ENCODE measurements at regions not wholly inside any gene's neighbourhood (a gene's known extent, or its start where the extent isn't known, plus 50 kb on each side); places are given as distances from the start of the nearest gene placed in this dataset.
A peak's percentile ranks its signal among the peaks of the same experiment; 100 is the strongest.

DNA sequence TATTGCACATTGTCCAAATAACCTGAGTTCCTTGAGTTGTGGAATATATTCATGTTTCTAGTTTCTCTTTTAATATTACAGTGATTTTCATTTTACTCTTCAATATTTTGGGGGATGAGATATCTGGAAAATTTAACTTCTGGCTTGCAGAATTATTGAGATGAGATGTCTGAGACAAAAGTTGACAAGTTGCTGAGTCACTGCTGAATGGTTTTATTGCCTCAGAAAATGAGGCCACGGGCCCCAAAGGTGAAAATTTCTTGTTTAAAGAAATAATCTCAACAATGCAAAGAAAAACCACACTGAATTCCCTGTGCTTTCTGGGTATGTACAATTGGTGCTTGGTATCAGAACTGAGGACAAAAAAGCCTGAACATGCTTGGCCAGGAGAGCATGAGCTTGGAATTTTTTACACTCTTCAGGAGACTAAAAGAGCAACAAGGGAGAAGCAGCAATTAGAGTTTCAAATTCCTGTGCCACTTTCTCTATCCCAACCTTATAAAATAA is 129.2 kb upstream of the TOM1L1 start:
- peak overlapping the region; percentile 60 to 80 (median 69) for H3K27ac ChIP-seq
- WGBS, 2 donors, result 23 to 24% methylated on average over 1 of the region's 1 CpG
- TF ChIP-seq, protein P1, sequence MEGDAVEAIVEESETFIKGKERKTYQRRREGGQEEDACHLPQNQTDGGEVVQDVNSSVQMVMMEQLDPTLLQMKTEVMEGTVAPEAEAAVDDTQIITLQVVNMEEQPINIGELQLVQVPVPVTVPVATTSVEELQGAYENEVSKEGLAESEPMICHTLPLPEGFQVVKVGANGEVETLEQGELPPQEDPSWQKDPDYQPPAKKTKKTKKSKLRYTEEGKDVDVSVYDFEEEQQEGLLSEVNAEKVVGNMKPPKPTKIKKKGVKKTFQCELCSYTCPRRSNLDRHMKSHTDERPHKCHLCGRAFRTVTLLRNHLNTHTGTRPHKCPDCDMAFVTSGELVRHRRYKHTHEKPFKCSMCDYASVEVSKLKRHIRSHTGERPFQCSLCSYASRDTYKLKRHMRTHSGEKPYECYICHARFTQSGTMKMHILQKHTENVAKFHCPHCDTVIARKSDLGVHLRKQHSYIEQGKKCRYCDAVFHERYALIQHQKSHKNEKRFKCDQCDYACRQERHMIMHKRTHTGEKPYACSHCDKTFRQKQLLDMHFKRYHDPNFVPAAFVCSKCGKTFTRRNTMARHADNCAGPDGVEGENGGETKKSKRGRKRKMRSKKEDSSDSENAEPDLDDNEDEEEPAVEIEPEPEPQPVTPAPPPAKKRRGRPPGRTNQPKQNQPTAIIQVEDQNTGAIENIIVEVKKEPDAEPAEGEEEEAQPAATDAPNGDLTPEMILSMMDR (IDR thresholded peaks at IDR 0.05), result no peak

DNA sequence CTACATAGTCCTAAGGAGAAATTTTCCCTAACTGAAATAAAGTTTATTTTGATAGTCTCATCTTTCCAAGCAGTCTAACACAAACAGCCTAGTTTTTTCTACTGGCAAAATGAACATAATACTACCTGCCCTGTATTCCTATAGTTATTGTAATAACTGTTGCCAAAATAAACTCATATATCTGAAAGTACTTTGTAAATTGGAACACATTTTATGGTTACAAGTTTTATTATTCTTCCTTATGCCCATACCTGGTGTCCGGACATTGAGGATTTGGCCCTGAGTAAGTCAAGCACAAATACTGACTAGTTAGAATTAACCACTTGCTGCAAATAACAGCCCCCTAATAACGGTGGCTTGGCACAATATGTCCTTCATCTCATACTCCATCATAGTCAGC is 120.4 kb upstream of the TOM1L1 start:
- no peak for DNase-seq
- 91 to 93% methylated on average over 2 of the region's 2 CpGs for WGBS, 2 donors
- intact Hi-C loops (cut with DNase I), result no loop called here
- Histone ChIP-seq H3K36me3 (no peaks in the 10 kb centered on the region), H3K9me3 (no peaks in the 10 kb centered on the region), H3K27me3 (no peaks in the 10 kb centered on the region), H3K4me3 (replicated peaks in 1 of 3) (no peak overlapping the region), H3K27ac (no peak overlapping the region), H3K4me1 (peaks cover 9 to 17% of the 10 kb centered on the region in 2 donors)
- no peak for TF ChIP-seq POLR2A (IDR thresholded peaks at IDR 0.05)
- TF ChIP-seq, protein P1 (IDR thresholded peaks at IDR 0.05), result no peak

More for the DNA sequence above, 129.2 kb upstream of the TOM1L1 start:
- H3K4me3 ChIP-seq (replicated peaks in 1 of 3), result no peak overlapping the region
- no peaks in the 10 kb centered on the region for H3K36me3 ChIP-seq
- no peaks in the 10 kb centered on the region for H3K27me3 ChIP-seq
- peak in 1 of 2 donors; percentile 20 for DNase-seq
- H3K4me1 ChIP-seq, result peaks cover 18 to 19% of the 10 kb centered on the region in 2 donors
- intact Hi-C loops (cut with DNase I), result no loop called here
- H3K9me3 ChIP-seq, result no peaks in the 10 kb centered on the region

DNA sequence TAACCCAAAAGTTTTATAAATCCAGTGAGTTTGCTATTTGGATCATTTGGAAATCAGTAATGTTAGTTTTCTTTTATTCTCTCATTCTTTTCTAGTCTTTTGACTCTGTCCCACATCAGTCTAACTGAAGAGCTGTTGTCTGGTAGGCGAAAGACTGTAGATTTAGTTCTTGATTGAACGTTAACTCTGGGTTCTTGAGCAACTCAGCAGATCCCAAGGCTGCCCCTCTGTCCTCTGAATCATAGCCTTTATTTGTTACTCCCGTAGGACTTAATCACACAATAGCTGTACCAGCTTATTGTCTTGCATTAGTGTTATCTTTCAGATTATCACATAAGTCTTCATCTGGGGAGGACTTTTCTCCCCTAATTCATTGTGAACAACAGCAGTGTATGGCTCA is 119.3 kb upstream of the TOM1L1 start:
- H3K4me3 ChIP-seq (replicated peaks in 1 of 3), result no peak overlapping the region
- no peak for TF ChIP-seq POLR2A (IDR thresholded peaks at IDR 0.05)
- TF ChIP-seq, protein P1 (IDR thresholded peaks at IDR 0.05), result no peak
- no peaks in the 10 kb centered on the region for H3K36me3 ChIP-seq
- H3K27ac ChIP-seq, result peak overlapping the region in 1 of 3 donors; percentile 29
- peaks cover 9 to 17% of the 10 kb centered on the region in 2 donors for H3K4me1 ChIP-seq
- intact Hi-C loops (cut with DNase I), result no loop called here
- H3K27me3 ChIP-seq, result no peaks in the 10 kb centered on the region
- WGBS, 2 donors, result 76 to 81% methylated on average over 3 of the region's 3 CpGs
- DNase-seq, result no peak
- H3K9me3 ChIP-seq, result no peaks in the 10 kb centered on the region

DNA sequence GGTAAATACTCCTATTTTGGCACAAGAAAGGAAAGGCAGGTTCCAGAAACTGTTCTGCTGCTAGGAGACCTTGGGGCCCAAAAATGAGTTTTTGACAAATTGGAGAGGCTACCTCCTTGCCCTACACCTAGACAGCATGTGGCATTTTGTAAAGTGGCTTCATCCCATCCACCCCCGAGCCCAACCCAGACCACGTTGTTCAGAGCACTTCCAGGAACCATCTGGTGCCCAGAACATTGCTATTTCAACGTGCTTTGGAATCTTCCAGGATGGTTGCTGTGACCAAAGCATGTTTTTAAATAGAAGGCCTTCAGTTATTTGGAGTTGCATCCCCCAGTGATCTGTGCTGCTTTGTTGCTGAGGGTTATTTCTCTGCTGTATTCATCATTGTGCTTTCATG is 116.3 kb upstream of the TOM1L1 start:
- Histone ChIP-seq H3K4me3 (replicated peaks in 1 of 3) (no peak overlapping the region), H3K9me3 (no peaks in the 10 kb centered on the region), H3K27ac (no peak overlapping the region), H3K4me1 (peaks cover 9 to 17% of the 10 kb centered on the region in 2 donors), H3K27me3 (no peaks in the 10 kb centered on the region), H3K36me3 (no peaks in the 10 kb centered on the region)
- DNase-seq, result no peak
- TF ChIP-seq POLR2A (IDR thresholded peaks at IDR 0.05), result no peak
- TF ChIP-seq, protein P1 (IDR thresholded peaks at IDR 0.05), result no peak
- intact Hi-C loops (cut with DNase I), result no loop called here
- 52 to 73% methylated on average over 3 of the region's 3 CpGs for WGBS, 2 donors

DNA sequence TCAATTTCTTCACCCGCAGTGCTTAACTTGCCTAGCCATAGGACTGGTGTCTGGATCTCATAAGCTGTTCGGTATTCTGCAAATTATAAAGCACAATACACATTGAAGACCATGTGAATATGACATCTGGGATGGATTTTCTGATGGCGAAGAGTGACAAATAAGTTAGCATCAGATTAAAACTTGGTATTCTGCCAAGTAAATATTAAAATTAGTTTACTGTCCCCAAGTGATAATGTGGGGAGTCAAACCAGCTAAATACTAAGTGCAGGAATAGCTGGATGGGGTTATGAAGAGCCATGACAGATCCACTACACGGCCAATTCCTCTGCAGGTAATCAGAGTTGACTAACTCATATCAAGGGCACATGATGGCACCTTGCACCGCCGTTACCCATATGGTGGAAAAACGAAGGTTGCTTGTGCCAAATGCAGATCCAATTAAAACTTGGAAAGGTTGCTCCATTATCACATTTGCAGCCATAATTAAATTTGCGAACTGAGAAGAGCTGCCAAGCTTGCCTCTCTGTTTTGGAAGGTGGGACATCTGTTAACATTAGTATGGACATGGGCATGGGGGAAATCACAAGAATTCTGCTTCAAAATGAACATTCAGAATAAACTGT is 114.9 kb upstream of the TOM1L1 start:
- H3K4me1 ChIP-seq, result peaks cover 9 to 17% of the 10 kb centered on the region in 2 donors
- H3K4me3 ChIP-seq (replicated peaks in 1 of 3), result no peak overlapping the region
- no peak for TF ChIP-seq POLR2A (IDR thresholded peaks at IDR 0.05)
- TF ChIP-seq, protein P1 (IDR thresholded peaks at IDR 0.05), result no peak
- WGBS, 2 donors, result 90 to 95% methylated on average over 8 of the region's 8 CpGs
- H3K36me3 ChIP-seq, result no peaks in the 10 kb centered on the region
- no peaks in the 10 kb centered on the region for H3K9me3 ChIP-seq
- no peak overlapping the region for H3K27ac ChIP-seq
- H3K27me3 ChIP-seq, result no peaks in the 10 kb centered on the region
- intact Hi-C loops (cut with DNase I), result no loop called here
- no peak for DNase-seq
